ENCODE measurements at regions not wholly inside any gene's neighbourhood (a gene's known extent, or its start where the extent isn't known, plus 50 kb on each side); places are given as distances from the start of the nearest gene placed in this dataset.
"Not testable (repeated sequence)": the region's sequence is repeated elsewhere in the genome, so short reads cannot be mapped to it uniquely, and the experiment has no call there.

GRCh38 chr7:25731068-25731845 lies 420.7 kb upstream of the NFE2L3 start:
- DNase-seq (ENCODE audit: low read depth): no peak
- no peak for TF ChIP-seq CTCF (conservative IDR thresholded peaks at IDR 0.05; ENCODE audit: low read depth, low read length)
- no peak overlapping the region for H3K4me3 ChIP-seq (ENCODE audit: low read depth, low read length)

GRCh38 chr7:25731846-25732245 lies 420.2 kb upstream of the NFE2L3 start:
- no peak for TF ChIP-seq CTCF (conservative IDR thresholded peaks at IDR 0.05; ENCODE audit: low read depth, low read length)
- H3K4me3 ChIP-seq (ENCODE audit: low read depth, low read length): no peak overlapping the region
- DNase-seq (ENCODE audit: low read depth): no peak

- H3K4me3 ChIP-seq (ENCODE audit: low read depth, low read length): no peak overlapping the region
- no peak for DNase-seq (ENCODE audit: low read depth)
- TF ChIP-seq CTCF (conservative IDR thresholded peaks at IDR 0.05; ENCODE audit: low read depth, low read length): no peak
These were observed 419.2 kb upstream of the NFE2L3 start for GRCh38 chr7:25732766-25733217.

GRCh38 chr7:25735674-25736242 lies 416.2 kb upstream of the NFE2L3 start:
- no peak for DNase-seq (ENCODE audit: low read depth)
- no peak for TF ChIP-seq CTCF (conservative IDR thresholded peaks at IDR 0.05; ENCODE audit: low read depth, low read length)
- no peak overlapping the region for H3K4me3 ChIP-seq (ENCODE audit: low read depth, low read length)

- H3K4me3 ChIP-seq (ENCODE audit: low read depth, low read length): no peak overlapping the region
- TF ChIP-seq CTCF (conservative IDR thresholded peaks at IDR 0.05; ENCODE audit: low read depth, low read length): no peak
- no peak for DNase-seq (ENCODE audit: low read depth)
These were observed 413.5 kb upstream of the NFE2L3 start for GRCh38 chr7:25738528-25738927.

- no peak for TF ChIP-seq CTCF (conservative IDR thresholded peaks at IDR 0.05; ENCODE audit: low read depth, low read length)
- H3K4me3 ChIP-seq (ENCODE audit: low read depth, low read length): no peak overlapping the region
- DNase-seq (ENCODE audit: low read depth): no peak
These were observed 412.9 kb upstream of the NFE2L3 start for GRCh38 chr7:25739143-25739542.

- H3K4me3 ChIP-seq (ENCODE audit: low read depth, low read length): no peak overlapping the region
- DNase-seq (ENCODE audit: low read depth): no peak
- TF ChIP-seq CTCF (conservative IDR thresholded peaks at IDR 0.05; ENCODE audit: low read depth, low read length): no peak
These were observed 409.7 kb upstream of the NFE2L3 start for GRCh38 chr7:25742316-25742715.

- H3K4me3 ChIP-seq (ENCODE audit: low read depth, low read length); DNase-seq (ENCODE audit: low read depth): not testable (repeated sequence)
These were observed 408.1 kb upstream of the NFE2L3 start for GRCh38 chr7:25743670-25744451.
